Stimulated activated CD8-positive, alpha-beta memory T cell treated with anti-CD3 and anti-CD28 coated beads, Interleukin-15, amount 100 ng/mL, for 48 hours (primary cell): ENCODE measurements at regions not wholly inside any gene's neighbourhood (a gene's known extent, or its start where the extent isn't known, plus 50 kb on each side); places are given as distances from the start of the nearest gene placed in this dataset.

Source experiments
- DNase-seq, 2 donors: peaks; one replicate each; pipeline ENCODE4 v3.0.0-alpha.2; 2020; ENCODE audit warnings: low read depth in 2 of 2

- no peak for DNase-seq
These were observed 69.6 kb upstream of the ARMC2 start for GRCh38 chr6:108778421-108779186.

- no peak for DNase-seq
These were observed 68.5 kb upstream of the ARMC2 start for GRCh38 chr6:108779536-108780275.

- no peak for DNase-seq
These were observed 67.4 kb upstream of the ARMC2 start for GRCh38 chr6:108780784-108781183.

GRCh38 chr6:108781419-108782100, 66.7 kb upstream of the ARMC2 start:
- DNase-seq = no peak

GRCh38 chr6:108782179-108783041, 65.8 kb upstream of the ARMC2 start:
- peak; percentile 63 to 69 for DNase-seq

- no peak for DNase-seq
These were observed 62.6 kb upstream of the ARMC2 start for GRCh38 chr6:108785653-108786052.

GRCh38 chr6:108788416-108788815, 59.8 kb upstream of the ARMC2 start:
- no peak for DNase-seq

- no peak for DNase-seq
These were observed 58.7 kb upstream of the ARMC2 start for GRCh38 chr6:108789475-108789874.

GRCh38 chr6:108791700-108792099, 56.5 kb upstream of the ARMC2 start:
- no peak for DNase-seq

- DNase-seq = no peak
These were observed 54.5 kb upstream of the ARMC2 start for GRCh38 chr6:108793516-108794251.

- DNase-seq = no peak
These were observed 53.1 kb upstream of the ARMC2 start for GRCh38 chr6:108795122-108795521.

- DNase-seq = no peak
These were observed 52.4 kb upstream of the ARMC2 start for GRCh38 chr6:108795814-108796213.

GRCh38 chr6:108796875-108797274, 51.3 kb upstream of the ARMC2 start:
- no peak for DNase-seq

GRCh38 chr6:108797951-108798669, 50.1 kb upstream of the ARMC2 start:
- no peak for DNase-seq
